H9 (cell line): ENCODE measurements at regions not wholly inside any gene's neighbourhood (a gene's known extent, or its start where the extent isn't known, plus 50 kb on each side); places are given as distances from the start of the nearest gene placed in this dataset.

ENCODE experiments used
- DNase-seq: peaks from one replicate; pipeline ENCODE4 v3.0.0-alpha.2; 2017
- H2AFZ ChIP-seq: one replicate; pipeline ENCODE4 v1.6.1; 2013; ENCODE audit warnings: mild to moderate bottlenecking, low read length, control low read depth, moderate library complexity
- H2AK5ac ChIP-seq: 2 replicates; pipeline ENCODE4 v1.6.1; 2013; ENCODE audit warnings: low read length, control low read depth, mixed read lengths; ENCODE audit not compliant: insufficient read length
- H2BK120ac ChIP-seq: one replicate; pipeline ENCODE4 v1.6.1; 2013; ENCODE audit warnings: low read depth, mild to moderate bottlenecking, low read length, control low read depth, inconsistent platforms; ENCODE audit not compliant: poor library complexity, severe bottlenecking
- H2BK12ac ChIP-seq: 2 replicates; pipeline ENCODE4 v1.6.1; 2013; ENCODE audit warnings: low read length, control low read depth, mixed read lengths, low read depth; ENCODE audit not compliant: insufficient read length
- H2BK15ac ChIP-seq: 2 replicates; pipeline ENCODE4 v1.6.1; 2013; ENCODE audit warnings: low read depth, low read length, control low read depth
- H2BK20ac ChIP-seq: one replicate; pipeline ENCODE4 v1.6.1; 2013; ENCODE audit warnings: low read depth, mild to moderate bottlenecking, low read length, control low read depth, inconsistent platforms; ENCODE audit not compliant: poor library complexity, severe bottlenecking
- H2BK5ac ChIP-seq: 2 replicates; pipeline ENCODE4 v1.6.1; 2013; ENCODE audit warnings: low read length, control low read depth, mixed read lengths; ENCODE audit not compliant: insufficient read length
- H3K14ac ChIP-seq: 2 replicates; pipeline ENCODE4 v1.6.1; 2013; ENCODE audit warnings: low read length, control low read depth; ENCODE audit not compliant: insufficient read depth
- H3K18ac ChIP-seq: 2 replicates; pipeline ENCODE4 v1.6.1; 2013; ENCODE audit warnings: low read depth, mild to moderate bottlenecking, mixed read lengths, low read length, control low read depth; ENCODE audit not compliant: insufficient read length
- H3K23ac ChIP-seq: 2 replicates; pipeline ENCODE4 v1.6.1; 2013; ENCODE audit warnings: low read length, control low read depth, mixed read lengths, low read depth; ENCODE audit not compliant: insufficient read length
- H3K23me2 ChIP-seq: 2 replicates; pipeline ENCODE4 v1.6.1; 2013; ENCODE audit warnings: low read depth, mild to moderate bottlenecking, mixed read lengths, low read length, control low read depth; ENCODE audit not compliant: insufficient read length, poor library complexity, severe bottlenecking
- H3K27ac ChIP-seq: 2 replicates; pipeline ENCODE4 v1.5.1; 2013; ENCODE audit warnings: low read length, control low read depth, mixed read lengths, low read depth; ENCODE audit not compliant: insufficient read length
- H3K27me3 ChIP-seq: 2 replicates; pipeline ENCODE4 v1.6.1; 2013; ENCODE audit warnings: low read length, control low read depth, inconsistent platforms; ENCODE audit not compliant: insufficient read depth
- H3K4ac ChIP-seq: 2 replicates; pipeline ENCODE4 v1.6.1; 2013; ENCODE audit warnings: low read depth, mild to moderate bottlenecking, control low read depth, inconsistent platforms, low read length, moderate library complexity
- H3K4me1 ChIP-seq: 2 replicates; pipeline ENCODE4 v1.6.1; 2013; ENCODE audit warnings: low read length, control low read depth, inconsistent platforms; ENCODE audit not compliant: insufficient read depth
- H3K4me2 ChIP-seq: 2 replicates; pipeline ENCODE4 v1.6.1; 2013; ENCODE audit warnings: low read length, control low read depth, mixed read lengths; ENCODE audit not compliant: insufficient read length, insufficient read depth
- H3K56ac ChIP-seq: 2 replicates; pipeline ENCODE4 v1.6.1; 2013; ENCODE audit warnings: low read depth, mild to moderate bottlenecking, mixed read lengths, low read length, control low read depth; ENCODE audit not compliant: insufficient read length
- H3K79me1 ChIP-seq: 2 replicates; pipeline ENCODE4 v1.6.1; 2013; ENCODE audit warnings: low read depth, mild to moderate bottlenecking, moderate library complexity, low read length, control low read depth, inconsistent platforms; ENCODE audit not compliant: insufficient read depth, poor library complexity, severe bottlenecking
- H3K79me2 ChIP-seq: 2 replicates; pipeline ENCODE4 v1.6.1; 2013; ENCODE audit warnings: low read length, control low read depth, inconsistent platforms; ENCODE audit not compliant: insufficient read depth
- H3K9ac ChIP-seq: 2 replicates; pipeline ENCODE4 v1.6.1; 2013; ENCODE audit warnings: low read length, control low read depth, mixed read lengths; ENCODE audit not compliant: insufficient read length; ENCODE audit errors: extremely low read depth
- H3K9me3 ChIP-seq: one replicate; pipeline ENCODE4 v1.6.1; 2013; ENCODE audit warnings: low read depth, low read length, inconsistent platforms; ENCODE audit not compliant: control insufficient read depth
- H3T11ph ChIP-seq: one replicate; pipeline ENCODE4 v1.6.1; 2013; ENCODE audit warnings: mild to moderate bottlenecking, low read length, control low read depth, inconsistent platforms
- H4K20me1 ChIP-seq: one replicate; pipeline ENCODE4 v1.6.1; 2013; ENCODE audit not compliant: control insufficient read depth, insufficient read length, insufficient read depth
- H4K5ac ChIP-seq: 2 replicates; pipeline ENCODE4 v1.6.1; 2013; ENCODE audit warnings: low read depth, mild to moderate bottlenecking, mixed read lengths, low read length, control low read depth; ENCODE audit not compliant: insufficient read length
- H4K8ac ChIP-seq: replicated peaks from 2 replicates; pipeline ENCODE4 v1.6.1; 2013; ENCODE audit warnings: low read length, control low read depth, mixed read lengths, low read depth; ENCODE audit not compliant: insufficient read length
- H4K91ac ChIP-seq: 2 replicates; pipeline ENCODE4 v1.6.1; 2013; ENCODE audit warnings: low read depth, mild to moderate bottlenecking, moderate library complexity, mixed read lengths, low read length, control low read depth; ENCODE audit not compliant: insufficient read length
- H3K27ac Mint-ChIP-seq, 3 experiments: 2 replicates in 2 of 3; 3 replicates in 1 of 3; pipeline ENCODE4 v1.8.0; 2020 to 2021; ENCODE audit warnings: mixed read lengths in 3 of 3, mild to moderate bottlenecking in 1 of 3, moderate library complexity in 1 of 3
- H3K27me3 Mint-ChIP-seq: 2 replicates; pipeline ENCODE4 v1.8.0; 2021; ENCODE audit warnings: low read depth, mild to moderate bottlenecking, moderate library complexity, mixed read lengths
- H3K36me3 Mint-ChIP-seq, 3 experiments: 2 replicates in 2 of 3; 3 replicates in 1 of 3; pipeline ENCODE4 v1.8.0; 2020 to 2021; ENCODE audit warnings: low read depth in 3 of 3, mixed read lengths in 3 of 3; ENCODE audit not compliant: insufficient read depth in 1 of 3
- H3K4me1 Mint-ChIP-seq, 2 experiments: 2 replicates each; pipeline ENCODE4 v1.8.0; 2020; ENCODE audit warnings: mixed read lengths in 2 of 2
- H3K4me3 Mint-ChIP-seq, 2 experiments: 2 replicates in 1 of 2; 3 replicates in 1 of 2; pipeline ENCODE4 v1.8.0; 2020 to 2021; ENCODE audit warnings: mild to moderate bottlenecking in 2 of 2, mixed read lengths in 2 of 2, moderate library complexity in 1 of 2
- H3K9me3 Mint-ChIP-seq, 2 experiments: 2 replicates in 1 of 2; 3 replicates in 1 of 2; pipeline ENCODE4 v1.8.0; 2020; ENCODE audit warnings: mild to moderate bottlenecking in 2 of 2, mixed read lengths in 2 of 2, moderate library complexity in 1 of 2
- CTCF ChIP-seq: fragments of 200-600 bp; sonication (generic); conservative IDR thresholded peaks from 3 replicates; pipeline ENCODE4 v1.8.0; 2021; ENCODE audit warnings: antibody characterized with exemption, mild to moderate bottlenecking
- WGBS: extraction: QIAGEN DNeasy Blood & Tissue Kit; methylation state at CpG from one replicate; pipeline ENCODE4 v1.1.7; 2013; ENCODE audit warnings: missing lambda C conversion rate, low lambda C conversion rate, mixed read lengths; ENCODE audit not compliant: insufficient read length; ENCODE audit errors: extremely low coverage; 5-methylcytosine and 5-hydroxymethylcytosine counted together

GRCh38 chr4:123470640-123471039 is 74.0 kb downstream of the SPRY1 start:
- Mint-ChIP-seq H3K36me3 (no peaks in the 10 kb centered on the region), H3K27me3 (no peaks in the 10 kb centered on the region), H3K4me1 (peaks cover 7 to 8% of the 10 kb centered on the region in 2 experiments), H3K9me3 (no peaks in the 10 kb centered on the region), H3K27ac (no peak overlapping the region), H3K4me3 (no peak overlapping the region)
- Histone ChIP-seq H3K27ac (no peak overlapping the region), H2BK20ac (no peak overlapping the region), H3K4ac (no peak overlapping the region), H4K8ac (no peak overlapping the region), H2BK12ac (no peak overlapping the region), H2BK15ac (no peak overlapping the region), H3K14ac (no peak overlapping the region), H3K79me1 (no peaks in the 10 kb centered on the region), H4K91ac (no peak overlapping the region), H4K5ac (no peak overlapping the region), H3K79me2 (no peaks in the 10 kb centered on the region), H3K27me3 (no peaks in the 10 kb centered on the region), H2AK5ac (no peak overlapping the region), H2AFZ (no peak overlapping the region), H4K20me1 (no peaks in the 10 kb centered on the region), H3K23me2 (no peaks in the 10 kb centered on the region), H3K23ac (no peak overlapping the region), H2BK120ac (no peak overlapping the region), H3K4me1 (no peaks in the 10 kb centered on the region; the same call in 1 of the 2 replicates), H3K4me2 (no peak overlapping the region), H3T11ph (no peak overlapping the region), H3K9ac (no peak overlapping the region), H3K9me3 (no peaks in the 10 kb centered on the region), H3K56ac (no peak overlapping the region), H3K18ac (no peak overlapping the region), H2BK5ac (no peak overlapping the region)
- no peak for TF ChIP-seq CTCF
- WGBS: no CpG with 5 or more reads among the region's 2 CpGs
- DNase-seq: no peak
